HG03342 (cell line): ENCODE measurements at regions not wholly inside any gene's neighbourhood (a gene's known extent, or its start where the extent isn't known, plus 50 kb on each side); places are given as distances from the start of the nearest gene placed in this dataset.

ENCODE experiments used
- ATAC-seq: cut with Tn5 transposase; IDR thresholded peaks from one replicate; pipeline ENCODE4 v1.9.1; 2021; ENCODE audit warnings: mild to moderate bottlenecking, moderate library complexity; ENCODE audit not compliant: unreplicated experiment

- ATAC-seq, result no peak
Observed at GRCh38 chr1:243917177-243917862, 67.3 kb upstream of the AKT3 start.

- ATAC-seq, result no peak
Observed at GRCh38 chr1:243916160-243916559, 66.1 kb upstream of the AKT3 start.

DNA sequence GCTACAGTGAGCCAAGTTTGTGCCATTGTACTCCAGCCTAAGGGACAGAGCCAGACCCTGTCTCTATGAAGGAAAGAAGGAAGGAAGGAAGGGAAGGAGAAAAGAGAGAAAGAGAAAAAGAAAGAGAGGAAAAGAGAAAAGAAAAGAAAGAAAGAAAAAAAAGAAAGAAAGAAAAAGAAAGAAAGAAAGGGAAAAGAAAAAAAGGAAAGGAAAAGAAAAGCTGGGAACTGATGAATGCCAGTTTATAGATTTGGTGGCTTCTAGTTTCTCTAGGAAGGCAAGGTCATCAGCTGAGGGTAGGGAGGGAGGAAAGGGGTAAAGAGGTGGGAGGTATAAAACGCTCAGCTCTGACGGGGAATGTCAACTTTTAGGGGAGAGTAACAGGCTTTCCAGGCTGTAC is 62.3 kb upstream of the AKT3 start:
- no peak for ATAC-seq

- no peak for ATAC-seq
Observed at GRCh38 chr1:243910607-243911006, 60.6 kb upstream of the AKT3 start.

DNA sequence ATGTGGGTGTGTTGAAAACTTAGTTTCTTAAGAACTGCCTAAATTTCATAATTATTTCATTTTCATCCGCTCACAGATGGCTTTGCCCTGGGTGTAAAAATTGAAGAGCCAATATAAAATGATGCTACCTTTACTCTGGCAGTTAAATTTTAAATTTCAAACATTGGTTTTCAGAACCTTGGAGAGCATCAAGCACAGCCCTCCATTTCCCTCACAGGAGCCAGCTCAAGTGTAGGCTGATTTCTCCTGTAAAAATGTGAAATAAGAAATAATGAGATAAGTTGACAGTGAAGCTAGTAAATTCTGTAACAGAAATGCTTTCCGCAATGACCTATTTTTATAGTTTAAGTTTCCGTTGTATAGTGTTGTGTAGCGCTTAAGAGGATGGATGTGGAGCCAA is 53.9 kb upstream of the AKT3 start:
- no peak for ATAC-seq

GRCh38 chr1:243903041-243903440 is 53.0 kb upstream of the AKT3 start:
- no peak for ATAC-seq

DNA sequence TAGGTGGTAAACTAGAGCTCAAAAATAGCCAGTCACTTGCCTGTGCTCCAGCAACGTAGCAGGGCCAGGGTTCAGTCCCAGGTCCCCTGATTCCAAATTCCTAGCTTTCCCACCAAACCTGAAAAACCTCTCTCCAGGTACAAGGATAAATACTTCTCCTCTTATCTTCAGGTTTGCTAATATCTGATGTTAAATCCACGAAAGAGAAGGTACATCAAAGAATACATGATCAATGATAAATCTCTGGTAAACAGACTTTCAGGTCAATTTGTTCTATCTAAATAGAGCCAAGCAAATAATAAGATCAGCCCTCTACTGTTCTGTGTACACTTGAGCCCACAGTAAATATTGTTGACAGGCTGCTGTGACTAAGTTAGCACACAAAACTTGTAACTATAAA is 52.1 kb upstream of the AKT3 start:
- ATAC-seq, result no peak
